H1 (cell line): ENCODE measurements at regions not wholly inside any gene's neighbourhood (a gene's known extent, or its start where the extent isn't known, plus 50 kb on each side); places are given as distances from the start of the nearest gene placed in this dataset.
"Not testable (repeated sequence)": the region's sequence is repeated elsewhere in the genome, so short reads cannot be mapped to it uniquely, and the experiment has no call there.

Experiments used
- CTCF ChIA-PET: fragments of 300-600 bp; sonication (Branson Sonifier 250); formaldehyde crosslinking; loops from one replicate; lab custom pipeline; 2021; ENCODE audit not compliant: partially characterized antibody; lab: Charles Lee
- POLR2A ChIA-PET: fragments of 300-600 bp; sonication (Branson Sonifier 250); formaldehyde crosslinking; loops from one replicate; lab custom pipeline; 2021; ENCODE audit warnings: inconsistent platforms; ENCODE audit not compliant: partially characterized antibody; lab: Charles Lee
- DNase-seq, 2 experiments: peaks; one replicate each; pipeline versions ENCODE4 v3.0.0 to v3.0.0-alpha.2; 2010 to 2022; ENCODE audit warnings: low spot score in 2 of 2, low read depth in 1 of 2, mixed read lengths in 1 of 2
- FAIRE-seq: peaks from 2 replicates; lab custom pipeline; 2011; peaks lifted over from hg19 to GRCh38; lab: Jason Lieb, UNC
- H2AFZ ChIP-seq: 2 replicates; pipeline ENCODE4 v1.8.1; 2012; ENCODE audit warnings: low read length, inconsistent platforms
- H2AK5ac ChIP-seq: 2 replicates; pipeline ENCODE4 v1.6.1; 2013; ENCODE audit warnings: low read depth, low read length
- H2BK120ac ChIP-seq: replicated peaks from 2 replicates; pipeline ENCODE3; 2013; ENCODE audit warnings: low read depth, low read length, inconsistent platforms
- H2BK12ac ChIP-seq: 2 replicates; pipeline ENCODE4 v1.6.1; 2013; ENCODE audit warnings: low read depth, low read length
- H2BK15ac ChIP-seq: 2 replicates; pipeline ENCODE4 v1.6.1; 2013; ENCODE audit warnings: low read length
- H2BK20ac ChIP-seq: 2 replicates; pipeline ENCODE4 v1.6.1; 2013; ENCODE audit warnings: low read length
- H2BK5ac ChIP-seq: 2 replicates; pipeline ENCODE4 v1.6.1; 2013; ENCODE audit warnings: low read depth, low read length
- H3K14ac ChIP-seq: 2 replicates; pipeline ENCODE4 v1.6.1; 2013; ENCODE audit warnings: inconsistent platforms; ENCODE audit not compliant: insufficient read length
- H3K18ac ChIP-seq: 2 replicates; pipeline ENCODE4 v1.6.1; 2013; ENCODE audit warnings: low read length; ENCODE audit errors: extremely low read depth
- H3K23ac ChIP-seq: 2 replicates; pipeline ENCODE4 v1.6.1; 2013; ENCODE audit warnings: inconsistent platforms; ENCODE audit not compliant: insufficient read length
- H3K23me2 ChIP-seq: 2 replicates; pipeline ENCODE4 v1.6.1; 2013; ENCODE audit warnings: low read depth, low read length
- H3K27ac ChIP-seq: 2 replicates; pipeline ENCODE4 v1.6.1; 2011; ENCODE audit warnings: low read depth, low read length, inconsistent platforms
- H3K27me3 ChIP-seq, 4 experiments: replicated peaks in 1 of 4; 1 replicate in 1 of 4; 2 replicates in 3 of 4; pipeline versions ENCODE4 v1.6.1 to v1.8.1; 2011 to 2013; ENCODE audit warnings: low read length in 3 of 4, mild to moderate bottlenecking in 3 of 4, inconsistent platforms in 2 of 4, mixed read lengths in 2 of 4, moderate library complexity in 1 of 4; ENCODE audit not compliant: control insufficient read depth in 3 of 4, insufficient read depth in 3 of 4; ENCODE audit errors: extremely low read depth in 1 of 4
- H3K36me3 ChIP-seq, 4 experiments: 2 replicates each; pipeline versions ENCODE4 v1.6.1 to v1.8.1; 2011 to 2013; ENCODE audit warnings: mild to moderate bottlenecking in 4 of 4, low read length in 3 of 4, moderate library complexity in 2 of 4, control low read depth in 1 of 4, inconsistent platforms in 1 of 4; ENCODE audit not compliant: insufficient read depth in 4 of 4, control insufficient read depth in 2 of 4
- H3K4ac ChIP-seq: replicated peaks from 2 replicates; pipeline ENCODE3; 2013; ENCODE audit warnings: low read length, low read depth, mixed read lengths, inconsistent platforms; ENCODE audit not compliant: insufficient read length
- H3K4me1 ChIP-seq, 4 experiments: replicated peaks in 1 of 4; 1 replicate in 1 of 4; 2 replicates in 3 of 4; pipeline versions ENCODE4 v1.6.1 to v1.8.1; 2011 to 2013; ENCODE audit warnings: low read length in 3 of 4, inconsistent platforms in 2 of 4, mixed read lengths in 1 of 4; ENCODE audit not compliant: insufficient read depth in 4 of 4, control insufficient read depth in 3 of 4
- H3K4me2 ChIP-seq, 2 experiments: 2 replicates each; pipeline versions ENCODE4 v1.6.1 to v1.8.1; 2011 to 2013; ENCODE audit warnings: low read depth in 2 of 2, low read length in 2 of 2, control low read depth in 1 of 2, inconsistent platforms in 1 of 2, mild to moderate bottlenecking in 1 of 2; ENCODE audit not compliant: insufficient read depth in 1 of 2
- H3K4me3 ChIP-seq, 4 experiments: fragments of 200-600, 300-600 bp in 1 of 4; sonication (generic), shearing (Covaris generic), sonication (Bioruptor Twin) in 1 of 4; 2 replicates each; pipeline versions ENCODE4 v1.5.1 to v1.8.1; 2011 to 2016; ENCODE audit warnings: low read length in 4 of 4, low read depth in 3 of 4, control low read depth in 2 of 4, inconsistent platforms in 2 of 4, mild to moderate bottlenecking in 2 of 4, mixed read lengths in 1 of 4, moderate library complexity in 1 of 4; ENCODE audit not compliant: insufficient read depth in 2 of 4; ENCODE audit errors: extremely low read depth in 1 of 4
- H3K56ac ChIP-seq: replicated peaks from 2 replicates; pipeline ENCODE3; 2013; ENCODE audit warnings: low read depth, mild to moderate bottlenecking, mixed read lengths, low read length, inconsistent platforms; ENCODE audit not compliant: insufficient read length
- H3K79me1 ChIP-seq: 2 replicates; pipeline ENCODE4 v1.6.1; 2013; ENCODE audit warnings: low read depth, low read length, control low read depth
- H3K79me2 ChIP-seq, 2 experiments: 2 replicates each; pipeline versions ENCODE4 v1.6.1 to v1.8.1; 2012 to 2013; ENCODE audit warnings: low read length in 2 of 2, mild to moderate bottlenecking in 2 of 2, inconsistent platforms in 1 of 2; ENCODE audit not compliant: insufficient read depth in 2 of 2, control insufficient read depth in 1 of 2
- H3K9ac ChIP-seq, 4 experiments: replicated peaks in 1 of 4; 1 replicate in 1 of 4; 2 replicates in 3 of 4; pipeline versions ENCODE4 v1.6.1 to v1.8.1; 2011 to 2013; ENCODE audit warnings: low read depth in 3 of 4, low read length in 3 of 4, control low read depth in 2 of 4, mild to moderate bottlenecking in 2 of 4, moderate library complexity in 2 of 4, inconsistent platforms in 1 of 4; ENCODE audit errors: extremely low read depth in 1 of 4
- H3K9me3 ChIP-seq, 2 experiments: 2 replicates each; pipeline versions ENCODE4 v1.6.1 to v1.8.1; 2012 to 2013; ENCODE audit warnings: mild to moderate bottlenecking in 2 of 2, moderate library complexity in 2 of 2, control low read depth in 1 of 2, inconsistent platforms in 1 of 2, low read depth in 1 of 2, low read length in 1 of 2, mixed read lengths in 1 of 2; ENCODE audit not compliant: insufficient read depth in 2 of 2
- H4K20me1 ChIP-seq, 2 experiments: replicated peaks in 1 of 2; 2 replicates each; pipeline versions ENCODE3 to v1.8.1; 2011 to 2013; ENCODE audit warnings: inconsistent platforms in 2 of 2, low read length in 2 of 2, mild to moderate bottlenecking in 1 of 2; ENCODE audit not compliant: insufficient read depth in 2 of 2, control insufficient read depth in 1 of 2
- H4K5ac ChIP-seq: 2 replicates; pipeline ENCODE4 v1.6.1; 2013; ENCODE audit warnings: low read length, low read depth, mixed read lengths, inconsistent platforms; ENCODE audit not compliant: insufficient read length
- H4K8ac ChIP-seq: 2 replicates; pipeline ENCODE4 v1.8.0; 2013; ENCODE audit warnings: mild to moderate bottlenecking, moderate library complexity, low read length, inconsistent platforms; ENCODE audit not compliant: insufficient read depth; ENCODE audit errors: extremely low read depth
- H4K91ac ChIP-seq: replicated peaks from 2 replicates; pipeline ENCODE3; 2013; ENCODE audit warnings: low read length, mixed read lengths, inconsistent platforms; ENCODE audit not compliant: insufficient read length
- WGBS, 2 experiments: shearing (Covaris generic) in 1 of 2; methylation state at CpG; one replicate each; pipeline versions ENCODE4 v1.1.6 to v1.1.7; 2013 to 2015; ENCODE audit warnings: low lambda C conversion rate in 2 of 2, mixed read lengths in 2 of 2, inconsistent platforms in 1 of 2, low coverage in 1 of 2, missing lambda C conversion rate in 1 of 2; ENCODE audit not compliant: insufficient replicate concordance in 2 of 2, insufficient coverage in 1 of 2, insufficient read length in 1 of 2; ENCODE audit errors: extremely low coverage in 1 of 2, missing lambda C conversion rate in 1 of 2; 5-methylcytosine and 5-hydroxymethylcytosine counted together

DNA sequence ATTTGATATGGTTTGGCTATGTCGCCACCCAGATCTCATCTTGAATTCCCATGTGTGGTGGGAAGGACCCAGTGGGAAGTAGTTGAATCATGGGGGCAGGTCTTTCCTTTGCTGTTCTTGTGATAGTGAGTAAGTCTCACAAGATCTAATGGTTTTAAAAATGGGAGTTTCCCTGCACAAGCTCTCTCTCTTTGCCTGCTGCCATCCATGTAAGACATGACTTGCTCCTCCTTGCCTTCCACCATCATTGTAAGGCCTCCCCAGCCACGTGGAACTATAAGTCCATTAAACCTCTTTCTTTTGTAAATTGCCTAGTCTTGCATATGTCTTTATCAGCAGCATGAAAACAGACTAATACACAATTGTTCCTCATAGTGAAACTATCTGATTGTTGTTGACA is 66.9 kb upstream of the FABP2 start:
- H3K9me3 ChIP-seq, H4K20me1 ChIP-seq, H3K56ac ChIP-seq, H3K36me3 ChIP-seq, H3K14ac ChIP-seq, H3K27me3 ChIP-seq, H2AK5ac ChIP-seq, H2BK120ac ChIP-seq, H2AFZ ChIP-seq, H3K4me2 ChIP-seq, H3K4me1 ChIP-seq, H2BK12ac ChIP-seq, H3K4me3 ChIP-seq, H3K79me2 ChIP-seq, H4K8ac ChIP-seq, H4K5ac ChIP-seq, H3K18ac ChIP-seq, H2BK5ac ChIP-seq, H4K91ac ChIP-seq, H3K9ac ChIP-seq, H2BK15ac ChIP-seq, H3K27ac ChIP-seq, DNase-seq, H3K23ac ChIP-seq, POLR2A ChIA-PET, FAIRE-seq, CTCF ChIA-PET, H2BK20ac ChIP-seq, H3K79me1 ChIP-seq, H3K4ac ChIP-seq, H3K23me2 ChIP-seq: not testable (repeated sequence)
- WGBS, 2 experiments = 75% methylated on average over 2 of the region's 2 CpGs; no CpG with 5 or more reads in 1 of the 2 experiments

DNA sequence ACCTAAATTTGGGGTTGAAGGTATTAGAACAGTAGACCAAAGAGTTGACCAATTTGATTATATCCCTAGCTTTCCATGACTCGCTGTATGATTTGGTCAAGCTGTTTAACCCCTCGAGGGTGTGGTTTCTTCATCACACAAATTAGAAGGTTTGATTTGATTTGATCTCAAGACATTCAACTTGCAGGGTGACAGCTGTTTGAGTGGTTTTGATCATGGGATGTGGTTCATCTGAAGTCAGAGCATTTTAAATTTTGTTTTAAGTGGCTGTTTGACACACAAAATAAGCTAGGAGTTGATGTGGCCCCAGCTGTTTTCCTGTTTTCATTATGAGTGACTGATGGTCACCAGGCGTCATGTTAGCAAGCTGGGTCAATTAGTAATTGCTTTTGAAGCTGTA is 52.7 kb upstream of the FABP2 start:
- H3K4me2 ChIP-seq, H3K4me3 ChIP-seq, H4K8ac ChIP-seq, H3K79me2 ChIP-seq, H3K9me3 ChIP-seq, H2AK5ac ChIP-seq, H3K14ac ChIP-seq, H2AFZ ChIP-seq, H2BK12ac ChIP-seq, DNase-seq, H3K27ac ChIP-seq, H2BK20ac ChIP-seq, FAIRE-seq, H3K18ac ChIP-seq, H3K4me1 ChIP-seq, H2BK5ac ChIP-seq, H4K5ac ChIP-seq, H3K36me3 ChIP-seq, H3K9ac ChIP-seq, H3K27me3 ChIP-seq, H4K20me1 ChIP-seq, H3K4ac ChIP-seq, H4K91ac ChIP-seq, H3K23me2 ChIP-seq, H2BK15ac ChIP-seq, CTCF ChIA-PET, H3K56ac ChIP-seq, H3K79me1 ChIP-seq, H3K23ac ChIP-seq, POLR2A ChIA-PET, H2BK120ac ChIP-seq: not testable (repeated sequence)
- WGBS, 2 experiments = 92% methylated on average over 3 of the region's 3 CpGs; no CpG with 5 or more reads in 1 of the 2 experiments
